Natural killer cell (primary cell): ENCODE measurements at regions not wholly inside any gene's neighbourhood (a gene's known extent, or its start where the extent isn't known, plus 50 kb on each side); places are given as distances from the start of the nearest gene placed in this dataset.
"Not testable (repeated sequence)": the region's sequence is repeated elsewhere in the genome, so short reads cannot be mapped to it uniquely, and the experiment has no call there.

Experiments used
- ATAC-seq, 3 donors: fragments of 150-1000 bp in 2 of 3; fragments of 200-7000 bp in 1 of 3; cut with Tn5 transposase; 1 replicate in 1 of 3; 2 replicates in 2 of 3; pipeline ENCODE4 v1.10.0; 2021; ENCODE audit warnings: mild to moderate bottlenecking in 2 of 3, moderate library complexity in 2 of 3
- DNase-seq, 2 donors: peaks; one replicate each; pipeline versions ENCODE4 v3.0.0 to v3.0.0-alpha.2; 2013 to 2021; ENCODE audit warnings: mixed read lengths in 1 of 2
- H3K27ac ChIP-seq: one replicate; pipeline ENCODE4 v1.5.1; 2013; ENCODE audit warnings: mild to moderate bottlenecking, low read length
- H3K27me3 ChIP-seq: one replicate; pipeline ENCODE4 v1.6.1; 2013; ENCODE audit warnings: low read length; ENCODE audit not compliant: control insufficient read depth, insufficient read depth
- H3K36me3 ChIP-seq: one replicate; pipeline ENCODE4 v1.6.1; 2013; ENCODE audit warnings: low read length; ENCODE audit not compliant: control insufficient read depth, insufficient read depth
- H3K4me1 ChIP-seq: one replicate; pipeline ENCODE4 v1.6.1; 2013; ENCODE audit warnings: low read length; ENCODE audit not compliant: control insufficient read depth, insufficient read depth
- H3K4me3 ChIP-seq: one replicate; pipeline ENCODE4 v1.5.1; 2013; ENCODE audit warnings: low read length
- H3K9me3 ChIP-seq: one replicate; pipeline ENCODE4 v1.6.1; 2013; ENCODE audit warnings: low read length; ENCODE audit not compliant: control insufficient read depth, insufficient read depth
- H3K27ac Mint-ChIP-seq, 2 donors: one replicate each; pipeline ENCODE4 v1.8.0; 2022; ENCODE audit warnings: mild to moderate bottlenecking in 2 of 2, mixed read lengths in 2 of 2, moderate library complexity in 1 of 2
- H3K27me3 Mint-ChIP-seq, 2 donors: one replicate each; pipeline ENCODE4 v1.8.0; 2022; ENCODE audit warnings: low read depth in 2 of 2, mixed read lengths in 2 of 2
- H3K36me3 Mint-ChIP-seq: one replicate; pipeline ENCODE4 v1.8.0; 2022; ENCODE audit warnings: mixed read lengths
- H3K4me1 Mint-ChIP-seq, 2 donors: one replicate each; pipeline ENCODE4 v1.8.0; 2022; ENCODE audit warnings: mixed read lengths in 2 of 2
- H3K4me3 Mint-ChIP-seq: one replicate; pipeline ENCODE4 v1.8.0; 2022; ENCODE audit warnings: mild to moderate bottlenecking, moderate library complexity, mixed read lengths
- H3K9me3 Mint-ChIP-seq, 2 donors: one replicate each; pipeline ENCODE4 v1.8.0; 2022; ENCODE audit warnings: mixed read lengths in 2 of 2
- CTCF ChIP-seq: fragments of 200-600 bp; IDR thresholded peaks from one replicate; pipeline ENCODE4 v1.8.0; 2022; ENCODE audit warnings: antibody characterized with exemption
- WGBS: methylation state at CpG from one replicate; pipeline ENCODE4 v1.1.7; 2013; ENCODE audit warnings: missing lambda C conversion rate; ENCODE audit not compliant: insufficient coverage; 5-methylcytosine and 5-hydroxymethylcytosine counted together
- intact Hi-C: fragments of 100-400 bp; cut with micrococcal nuclease; formaldehyde crosslinking; loops from one replicate; pipeline ENCODE4 v1.14.2; 2022

- no peak for ATAC-seq
- Histone ChIP-seq H3K36me3 (no peaks in the 10 kb centered on the region), H3K4me3 (no peak overlapping the region), H3K9me3 (no peaks in the 10 kb centered on the region), H3K27me3 (no peaks in the 10 kb centered on the region), H3K4me1 (no peaks in the 10 kb centered on the region), H3K27ac (no peak overlapping the region)
- Mint-ChIP-seq H3K27ac (no peak overlapping the region), H3K36me3 (no peaks in the 10 kb centered on the region), H3K4me3 (no peak overlapping the region), H3K27me3 (no peaks in the 10 kb centered on the region), H3K9me3 (peaks cover 0 to 2% of the 10 kb centered on the region in 2 donors), H3K4me1 (no peaks in the 10 kb centered on the region)
- WGBS, result no CpG with 5 or more reads among the region's 1 CpG
- DNase-seq, result no peak
- TF ChIP-seq CTCF, result no peak
- intact Hi-C loops, result no loop called here
These were observed 508.2 kb upstream of the ATP2B1 start for GRCh38 chr12:90216815-90217214.

GRCh38 chr12:90216020-90216552 is 507.4 kb upstream of the ATP2B1 start:
- no peak overlapping the region for H3K4me3 Mint-ChIP-seq
- H3K36me3 Mint-ChIP-seq, result no peaks in the 10 kb centered on the region
- H3K36me3 ChIP-seq, result no peaks in the 10 kb centered on the region
- no peaks in the 10 kb centered on the region for H3K9me3 ChIP-seq
- intact Hi-C loops, result no loop called here
- no peaks in the 10 kb centered on the region for H3K4me1 Mint-ChIP-seq
- no peak for ATAC-seq
- DNase-seq, result no peak
- no peak overlapping the region for H3K27ac ChIP-seq
- no peak overlapping the region for H3K27ac Mint-ChIP-seq
- 93% methylated on average over 2 of the region's 3 CpGs for WGBS
- no peaks in the 10 kb centered on the region for H3K27me3 ChIP-seq
- no peaks in the 10 kb centered on the region for H3K4me1 ChIP-seq
- no peak for TF ChIP-seq CTCF
- peaks cover 0 to 2% of the 10 kb centered on the region in 2 donors for H3K9me3 Mint-ChIP-seq
- no peaks in the 10 kb centered on the region for H3K27me3 Mint-ChIP-seq
- H3K4me3 ChIP-seq, result no peak overlapping the region

GRCh38 chr12:90211017-90211416 is 502.4 kb upstream of the ATP2B1 start:
- peaks cover 5% of the 10 kb centered on the region for H3K9me3 ChIP-seq
- intact Hi-C loops, result no loop called here
- Mint-ChIP-seq H3K36me3 (peaks cover 7% of the 10 kb centered on the region), H3K9me3 (peaks cover 7 to 8% of the 10 kb centered on the region in 2 donors), H3K4me3 (no peak overlapping the region), H3K27me3 (no peaks in the 10 kb centered on the region), H3K27ac (no peak overlapping the region), H3K4me1 (no peaks in the 10 kb centered on the region)
- 100% methylated on average over 1 of the region's 1 CpG for WGBS
- no peaks in the 10 kb centered on the region for H3K4me1 ChIP-seq
- H3K27ac ChIP-seq, result no peak overlapping the region
- ATAC-seq (no peak), DNase-seq (no peak)
- no peaks in the 10 kb centered on the region for H3K36me3 ChIP-seq
- TF ChIP-seq CTCF, result no peak
- no peak overlapping the region for H3K4me3 ChIP-seq
- no peaks in the 10 kb centered on the region for H3K27me3 ChIP-seq

GRCh38 chr12:90209029-90209428 is 500.4 kb upstream of the ATP2B1 start:
- no peaks in the 10 kb centered on the region for H3K4me1 Mint-ChIP-seq
- no peak overlapping the region for H3K27ac ChIP-seq
- DNase-seq (no peak), ATAC-seq (no peak)
- no peaks in the 10 kb centered on the region for H3K4me1 ChIP-seq
- no peaks in the 10 kb centered on the region for H3K27me3 Mint-ChIP-seq
- peaks cover 7 to 8% of the 10 kb centered on the region in 2 donors for H3K9me3 Mint-ChIP-seq
- H3K36me3 Mint-ChIP-seq, result peaks cover 7% of the 10 kb centered on the region
- no peaks in the 10 kb centered on the region for H3K36me3 ChIP-seq
- intact Hi-C loops, result no loop called here
- TF ChIP-seq CTCF, result no peak
- H3K9me3 ChIP-seq, result peaks cover 5% of the 10 kb centered on the region
- no peak overlapping the region for H3K4me3 Mint-ChIP-seq
- 76% methylated on average over 1 of the region's 1 CpG for WGBS
- H3K27ac Mint-ChIP-seq, result no peak overlapping the region
- no peak overlapping the region for H3K4me3 ChIP-seq
- H3K27me3 ChIP-seq, result no peaks in the 10 kb centered on the region

GRCh38 chr12:90208379-90208778 is 499.7 kb upstream of the ATP2B1 start:
- H3K27me3 ChIP-seq, H3K9me3 Mint-ChIP-seq, H3K4me3 ChIP-seq, H3K36me3 ChIP-seq, H3K27me3 Mint-ChIP-seq, H3K36me3 Mint-ChIP-seq, ATAC-seq, DNase-seq, H3K9me3 ChIP-seq, intact Hi-C loops, H3K27ac ChIP-seq, H3K4me1 Mint-ChIP-seq, H3K27ac Mint-ChIP-seq, H3K4me1 ChIP-seq, H3K4me3 Mint-ChIP-seq: not testable (repeated sequence)
